Suprapubic skin (tissue), 4 donors: ENCODE measurements at regions not wholly inside any gene's neighbourhood (a gene's known extent, or its start where the extent isn't known, plus 50 kb on each side); places are given as distances from the start of the nearest gene placed in this dataset.

Experiments
- EP300 ChIP-seq: sonication (generic); formaldehyde crosslinking; IDR thresholded peaks from one replicate; pipeline ENCODE4 v1.6.1; 2017; ENCODE audit warnings: antibody characterized with exemption
- POLR2A ChIP-seq, 2 donors: fragments of 450-650 bp; IDR thresholded peaks; one replicate each; pipeline ENCODE4 v1.6.1; 2017; ENCODE audit warnings: antibody characterized with exemption in 2 of 2, mild to moderate bottlenecking in 2 of 2, moderate library complexity in 2 of 2
- POLR2AphosphoS5 ChIP-seq, 3 donors: sonication (generic); formaldehyde crosslinking; IDR thresholded peaks; one replicate each; pipeline ENCODE4 v1.6.1; 2017; ENCODE audit warnings: antibody characterized with exemption in 3 of 3
- TF ChIP-seq, protein P1 (sequence below), 2 donors: fragments of 200-600 bp in 1 of 2; fragments of 450-650 bp in 1 of 2; sonication (generic) in 1 of 2; IDR thresholded peaks; one replicate each; pipeline ENCODE4 v1.5.1; 2016 to 2019; ENCODE audit warnings: antibody characterized with exemption in 2 of 2, mild to moderate bottlenecking in 1 of 2, moderate library complexity in 1 of 2

DNA sequence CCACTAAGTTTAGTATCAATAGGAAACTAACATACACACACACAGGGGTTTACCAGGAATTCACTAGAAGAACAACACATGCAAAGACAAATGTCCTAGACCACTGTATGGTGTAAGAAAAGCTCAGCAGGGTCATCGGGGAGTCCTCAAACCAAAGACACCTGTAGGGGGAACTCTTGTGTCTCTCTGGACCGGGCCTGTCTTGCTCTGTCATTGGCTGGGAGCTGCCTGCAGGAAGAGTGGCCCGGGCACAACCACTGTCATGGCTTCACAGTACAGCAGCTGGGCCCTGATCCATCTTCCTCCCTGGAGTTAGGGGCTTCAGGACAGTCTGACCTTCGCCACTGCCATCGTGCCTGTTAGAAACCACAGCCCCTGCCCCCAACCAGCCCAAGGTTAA lies 263.6 kb upstream of the DYNLRB2 start:
- no peak for TF ChIP-seq POLR2A (IDR thresholded peaks at IDR 0.05)
- TF ChIP-seq, protein P1, sequence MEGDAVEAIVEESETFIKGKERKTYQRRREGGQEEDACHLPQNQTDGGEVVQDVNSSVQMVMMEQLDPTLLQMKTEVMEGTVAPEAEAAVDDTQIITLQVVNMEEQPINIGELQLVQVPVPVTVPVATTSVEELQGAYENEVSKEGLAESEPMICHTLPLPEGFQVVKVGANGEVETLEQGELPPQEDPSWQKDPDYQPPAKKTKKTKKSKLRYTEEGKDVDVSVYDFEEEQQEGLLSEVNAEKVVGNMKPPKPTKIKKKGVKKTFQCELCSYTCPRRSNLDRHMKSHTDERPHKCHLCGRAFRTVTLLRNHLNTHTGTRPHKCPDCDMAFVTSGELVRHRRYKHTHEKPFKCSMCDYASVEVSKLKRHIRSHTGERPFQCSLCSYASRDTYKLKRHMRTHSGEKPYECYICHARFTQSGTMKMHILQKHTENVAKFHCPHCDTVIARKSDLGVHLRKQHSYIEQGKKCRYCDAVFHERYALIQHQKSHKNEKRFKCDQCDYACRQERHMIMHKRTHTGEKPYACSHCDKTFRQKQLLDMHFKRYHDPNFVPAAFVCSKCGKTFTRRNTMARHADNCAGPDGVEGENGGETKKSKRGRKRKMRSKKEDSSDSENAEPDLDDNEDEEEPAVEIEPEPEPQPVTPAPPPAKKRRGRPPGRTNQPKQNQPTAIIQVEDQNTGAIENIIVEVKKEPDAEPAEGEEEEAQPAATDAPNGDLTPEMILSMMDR (IDR thresholded peaks at IDR 0.05) = no peak
- TF ChIP-seq EP300 = no peak
- no peak for TF ChIP-seq POLR2AphosphoS5 (IDR thresholded peaks at IDR 0.05)
